ENCODE measurements at regions not wholly inside any gene's neighbourhood (a gene's known extent, or its start where the extent isn't known, plus 50 kb on each side); places are given as distances from the start of the nearest gene placed in this dataset.

DNA sequence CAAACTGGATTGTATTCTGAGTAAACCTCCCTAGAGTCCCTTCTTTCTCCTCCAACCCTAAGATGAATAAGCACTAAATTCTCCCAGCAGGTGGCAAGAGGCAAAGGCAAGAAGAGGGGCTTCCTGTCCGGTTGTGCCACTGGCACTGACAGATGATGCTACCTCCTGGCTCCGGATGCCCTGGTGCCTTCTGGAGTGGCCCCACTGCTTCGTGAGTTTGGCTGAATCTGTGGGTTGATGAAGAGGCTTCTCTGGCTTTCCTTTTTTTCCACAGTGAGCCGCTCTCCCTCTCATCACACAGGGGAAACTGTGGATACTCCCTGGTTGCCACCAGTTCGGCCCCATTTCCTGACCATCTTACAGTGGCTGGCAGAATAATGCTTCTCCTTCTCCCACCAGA lies 404.7 kb downstream of the GALR1 start:
- DNase-seq (no peak), ATAC-seq (replicated peaks in 1 of 4) (no peak)
- peaks cover 0 to 5% of the 10 kb centered on the region in 2 experiments for H3K4me1 ChIP-seq (ENCODE audit: control insufficient read depth in 1 of 2, extremely low read depth in 1 of 2, insufficient read depth in 2 of 2, low read length in 2 of 2)
- H3K27me3 ChIP-seq (replicated peaks in 1 of 2; ENCODE audit: control insufficient read depth in 2 of 2, extremely low read depth in 1 of 2, insufficient read depth in 2 of 2, low read length in 1 of 2) = peaks cover 2 to 36% of the 10 kb centered on the region in 2 experiments
- no peaks in the 10 kb centered on the region for H3K9me3 ChIP-seq
- WGBS (ENCODE audit: insufficient coverage) = 60% methylated on average over 3 of the region's 5 CpGs
- Mint-ChIP-seq H3K36me3 (no peaks in the 10 kb centered on the region), H3K9me3 (no peaks in the 10 kb centered on the region), H3K4me3 (no peak overlapping the region), H3K27ac (no peak overlapping the region), H3K27me3 (peaks cover 19 to 21% of the 10 kb centered on the region in 2 donors), H3K4me1 (peaks cover 0 to 2% (median 0%) of the 10 kb centered on the region in 3 donors)
- ChIA-PET CTCF (no interaction called here), POLR2A (no interaction called here)
- H3K4me3 ChIP-seq (ENCODE audit: control insufficient read depth in 1 of 2, extremely low read depth in 1 of 2, low read length in 1 of 2) = no peak overlapping the region
- no peak overlapping the region for H3K27ac ChIP-seq (ENCODE audit: low read length)
- H3K36me3 ChIP-seq (ENCODE audit: control insufficient read depth in 2 of 2, extremely low read depth in 1 of 2, insufficient read depth in 1 of 2, low read length in 1 of 2) = no peaks in the 10 kb centered on the region

GRCh38 chr18:77657651-77658298 lies 408.1 kb downstream of the GALR1 start:
- Histone ChIP-seq H3K4me1 (ENCODE audit: control insufficient read depth in 1 of 2, extremely low read depth in 1 of 2, insufficient read depth in 2 of 2, low read length in 2 of 2) (no peaks in the 10 kb centered on the region), H3K4me3 (ENCODE audit: control insufficient read depth in 1 of 2, extremely low read depth in 1 of 2, low read length in 1 of 2) (no peak overlapping the region), H3K9me3 (no peaks in the 10 kb centered on the region), H3K27ac (ENCODE audit: low read length) (no peak overlapping the region), H3K36me3 (ENCODE audit: control insufficient read depth in 2 of 2, extremely low read depth in 1 of 2, insufficient read depth in 1 of 2, low read length in 1 of 2) (no peaks in the 10 kb centered on the region), H3K27me3 (replicated peaks in 1 of 2; ENCODE audit: control insufficient read depth in 2 of 2, extremely low read depth in 1 of 2, insufficient read depth in 2 of 2, low read length in 1 of 2) (peaks cover 0 to 30% of the 10 kb centered on the region in 2 experiments)
- Mint-ChIP-seq H3K9me3 (no peaks in the 10 kb centered on the region), H3K4me1 (no peaks in the 10 kb centered on the region), H3K27ac (no peak overlapping the region), H3K27me3 (peaks cover 9 to 13% of the 10 kb centered on the region in 2 donors), H3K36me3 (no peaks in the 10 kb centered on the region), H3K4me3 (no peak overlapping the region)
- no peak for ATAC-seq (replicated peaks in 1 of 4)
- CTCF ChIA-PET = no interaction called here
- no peak for DNase-seq
- WGBS (ENCODE audit: insufficient coverage) = 79% methylated on average over 26 of the region's 31 CpGs
- POLR2A ChIA-PET = no interaction called here

DNA sequence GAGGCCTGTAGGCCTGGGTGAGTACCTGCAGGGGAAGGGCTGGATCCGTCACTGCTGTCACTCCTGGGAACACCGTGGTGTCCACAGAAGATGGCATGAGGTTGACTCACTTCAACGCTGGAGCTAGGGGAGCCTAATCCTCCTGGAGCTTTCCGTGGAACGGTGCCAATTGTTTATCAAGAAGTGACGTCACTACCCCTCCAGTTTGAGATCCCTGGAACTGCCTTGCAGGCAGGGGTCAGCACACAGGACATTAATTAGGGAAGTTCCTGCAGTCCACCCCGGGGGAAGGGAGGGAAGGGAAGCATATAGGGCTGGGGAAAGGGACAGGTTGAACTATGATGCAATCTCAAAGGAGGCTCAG lies 408.6 kb downstream of the GALR1 start:
- Histone ChIP-seq H3K4me3 (ENCODE audit: control insufficient read depth in 1 of 2, extremely low read depth in 1 of 2, low read length in 1 of 2) (no peak overlapping the region), H3K9me3 (no peaks in the 10 kb centered on the region), H3K36me3 (ENCODE audit: control insufficient read depth in 2 of 2, extremely low read depth in 1 of 2, insufficient read depth in 1 of 2, low read length in 1 of 2) (no peaks in the 10 kb centered on the region), H3K27ac (ENCODE audit: low read length) (no peak overlapping the region), H3K4me1 (ENCODE audit: control insufficient read depth in 1 of 2, extremely low read depth in 1 of 2, insufficient read depth in 2 of 2, low read length in 2 of 2) (no peaks in the 10 kb centered on the region), H3K27me3 (replicated peaks in 1 of 2; ENCODE audit: control insufficient read depth in 2 of 2, extremely low read depth in 1 of 2, insufficient read depth in 2 of 2, low read length in 1 of 2) (peaks cover 0 to 30% of the 10 kb centered on the region in 2 experiments)
- Mint-ChIP-seq H3K4me1 (no peaks in the 10 kb centered on the region), H3K4me3 (no peak overlapping the region), H3K9me3 (no peaks in the 10 kb centered on the region), H3K27me3 (peaks cover 10 to 13% of the 10 kb centered on the region in 2 donors), H3K27ac (no peak overlapping the region), H3K36me3 (no peaks in the 10 kb centered on the region)
- ChIA-PET CTCF (no interaction called here), POLR2A (no interaction called here)
- ATAC-seq (replicated peaks in 1 of 4) = no peak
- DNase-seq = no peak
- WGBS (ENCODE audit: insufficient coverage) = 66% methylated on average over 7 of the region's 7 CpGs

GRCh38 chr18:77658751-77659448 lies 409.3 kb downstream of the GALR1 start:
- no peaks in the 10 kb centered on the region for H3K9me3 ChIP-seq
- CTCF ChIA-PET = no interaction called here
- H3K27me3 Mint-ChIP-seq = peaks cover 9 to 13% of the 10 kb centered on the region in 2 donors

DNA sequence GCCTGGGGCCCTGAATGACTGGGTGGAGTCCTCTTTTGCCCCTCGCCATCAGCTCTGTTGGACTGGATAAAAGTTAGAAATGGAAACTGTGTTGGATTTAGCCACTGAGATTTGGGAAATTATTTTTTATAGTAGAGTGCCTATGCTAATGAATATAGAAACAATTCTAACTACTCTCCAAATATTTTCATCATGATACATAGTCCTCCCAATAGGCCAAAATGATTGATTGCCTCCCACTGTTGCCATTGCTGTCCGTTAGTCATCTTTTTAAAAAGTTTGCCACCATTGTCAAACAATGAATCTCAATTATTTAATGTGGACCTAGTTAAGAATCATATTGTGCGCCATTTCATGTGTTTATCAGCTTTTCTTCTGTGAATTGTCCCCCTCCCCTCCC lies 417.0 kb downstream of the GALR1 start:
- H3K36me3 ChIP-seq (ENCODE audit: control insufficient read depth in 2 of 2, extremely low read depth in 1 of 2, insufficient read depth in 1 of 2, low read length in 1 of 2) = no peaks in the 10 kb centered on the region
- H3K27me3 Mint-ChIP-seq = peaks cover 4 to 18% of the 10 kb centered on the region in 2 donors
- H3K9me3 ChIP-seq = no peaks in the 10 kb centered on the region
- H3K27ac ChIP-seq (ENCODE audit: low read length) = no peak overlapping the region
- no peak overlapping the region for H3K27ac Mint-ChIP-seq
- no peaks in the 10 kb centered on the region for H3K9me3 Mint-ChIP-seq
- ATAC-seq (replicated peaks in 1 of 4) (no peak), DNase-seq (no peak)
- no peak overlapping the region for H3K4me3 Mint-ChIP-seq
- POLR2A ChIA-PET = no interaction called here
- peaks cover 0 to 11% of the 10 kb centered on the region in 2 experiments for H3K27me3 ChIP-seq (replicated peaks in 1 of 2; ENCODE audit: control insufficient read depth in 2 of 2, extremely low read depth in 1 of 2, insufficient read depth in 2 of 2, low read length in 1 of 2)
- WGBS (ENCODE audit: insufficient coverage) = no CpG with 5 or more reads among the region's 3 CpGs
- no peaks in the 10 kb centered on the region for H3K36me3 Mint-ChIP-seq
- H3K4me3 ChIP-seq (ENCODE audit: control insufficient read depth in 1 of 2, extremely low read depth in 1 of 2, low read length in 1 of 2) = no peak overlapping the region
- H3K4me1 Mint-ChIP-seq = no peaks in the 10 kb centered on the region
- no peaks in the 10 kb centered on the region for H3K4me1 ChIP-seq (ENCODE audit: control insufficient read depth in 1 of 2, extremely low read depth in 1 of 2, insufficient read depth in 2 of 2, low read length in 2 of 2)
- CTCF ChIA-PET = interaction anchor here in 1 of 2 donors (0.6 kb wide), 1 partner anchor 834 kb away, joined by 3 read pairs; no protein-coding TSS in a partner anchor

More at GRCh38 chr18:77658751-77659448, 409.3 kb downstream of the GALR1 start:
- 76% methylated on average over 5 of the region's 5 CpGs for WGBS (ENCODE audit: insufficient coverage)
- Mint-ChIP-seq H3K4me3 (no peak overlapping the region), H3K4me1 (no peaks in the 10 kb centered on the region), H3K27ac (no peak overlapping the region), H3K36me3 (no peaks in the 10 kb centered on the region), H3K9me3 (no peaks in the 10 kb centered on the region)
- no peak overlapping the region for H3K4me3 ChIP-seq (ENCODE audit: control insufficient read depth in 1 of 2, extremely low read depth in 1 of 2, low read length in 1 of 2)
- H3K4me1 ChIP-seq (ENCODE audit: control insufficient read depth in 1 of 2, extremely low read depth in 1 of 2, insufficient read depth in 2 of 2, low read length in 2 of 2) = no peaks in the 10 kb centered on the region
- POLR2A ChIA-PET = no interaction called here
- ATAC-seq (replicated peaks in 1 of 4) (no peak), DNase-seq (no peak)
- H3K36me3 ChIP-seq (ENCODE audit: control insufficient read depth in 2 of 2, extremely low read depth in 1 of 2, insufficient read depth in 1 of 2, low read length in 1 of 2) = no peaks in the 10 kb centered on the region
- H3K27ac ChIP-seq (ENCODE audit: low read length) = no peak overlapping the region
- H3K27me3 ChIP-seq (replicated peaks in 1 of 2; ENCODE audit: control insufficient read depth in 2 of 2, extremely low read depth in 1 of 2, insufficient read depth in 2 of 2, low read length in 1 of 2) = peaks cover 0 to 24% of the 10 kb centered on the region in 2 experiments

GRCh38 chr18:77668219-77668618 lies 418.6 kb downstream of the GALR1 start:
- H3K4me1 Mint-ChIP-seq = no peaks in the 10 kb centered on the region
- H3K36me3 Mint-ChIP-seq = no peaks in the 10 kb centered on the region
- 86% methylated on average over 24 of the region's 26 CpGs for WGBS (ENCODE audit: insufficient coverage)
- CTCF ChIA-PET = no interaction called here
- Histone ChIP-seq H3K9me3 (no peaks in the 10 kb centered on the region), H3K36me3 (ENCODE audit: control insufficient read depth in 2 of 2, extremely low read depth in 1 of 2, insufficient read depth in 1 of 2, low read length in 1 of 2) (no peaks in the 10 kb centered on the region), H3K27ac (ENCODE audit: low read length) (no peak overlapping the region), H3K27me3 (replicated peaks in 1 of 2; ENCODE audit: control insufficient read depth in 2 of 2, extremely low read depth in 1 of 2, insufficient read depth in 2 of 2, low read length in 1 of 2) (peaks cover 0 to 16% of the 10 kb centered on the region in 2 experiments), H3K4me3 (ENCODE audit: control insufficient read depth in 1 of 2, extremely low read depth in 1 of 2, low read length in 1 of 2) (no peak overlapping the region), H3K4me1 (ENCODE audit: control insufficient read depth in 1 of 2, extremely low read depth in 1 of 2, insufficient read depth in 2 of 2, low read length in 2 of 2) (no peaks in the 10 kb centered on the region)
- peaks cover 7 to 23% of the 10 kb centered on the region in 2 donors for H3K27me3 Mint-ChIP-seq
- H3K27ac Mint-ChIP-seq = no peak overlapping the region
- POLR2A ChIA-PET = no interaction called here
- H3K4me3 Mint-ChIP-seq = no peak overlapping the region
- DNase-seq = no peak
- no peaks in the 10 kb centered on the region for H3K9me3 Mint-ChIP-seq
- no peak for ATAC-seq (replicated peaks in 1 of 4)
